CD4-positive, alpha-beta memory T cell (primary cell): ENCODE measurements at regions not wholly inside any gene's neighbourhood (a gene's known extent, or its start where the extent isn't known, plus 50 kb on each side); places are given as distances from the start of the nearest gene placed in this dataset.

Source experiments
- CTCF ChIA-PET: fragments of 350-600 bp; sonication (Branson Sonifier 250); formaldehyde crosslinking; loops from one replicate; lab custom pipeline; 2021; ENCODE audit warnings: inconsistent platforms; ENCODE audit not compliant: partially characterized antibody; lab: Charles Lee
- POLR2A ChIA-PET: fragments of 350-600 bp; sonication (Branson Sonifier 250); formaldehyde crosslinking; loops from one replicate; lab custom pipeline; 2021; ENCODE audit not compliant: partially characterized antibody; lab: Charles Lee
- DNase-seq, 5 donors: peaks; one replicate each; pipeline versions ENCODE4 v3.0.0 to v3.0.0-alpha.2; 2020 to 2022; ENCODE audit warnings: mixed read lengths in 1 of 5
- H3K27ac ChIP-seq: one replicate; pipeline ENCODE4 v1.7.0; 2013; ENCODE audit warnings: low read depth, low read length
- H3K27me3 ChIP-seq: 2 replicates; pipeline ENCODE4 v1.7.0; 2013; ENCODE audit warnings: mild to moderate bottlenecking, low read length, moderate library complexity; ENCODE audit not compliant: insufficient read depth
- H3K36me3 ChIP-seq: 2 replicates; pipeline ENCODE4 v1.7.0; 2013; ENCODE audit warnings: mild to moderate bottlenecking, low read length, moderate library complexity; ENCODE audit not compliant: insufficient read depth
- H3K4me1 ChIP-seq: 2 replicates; pipeline ENCODE4 v1.7.0; 2013; ENCODE audit warnings: mild to moderate bottlenecking, low read length, moderate library complexity; ENCODE audit not compliant: insufficient read depth
- H3K4me3 ChIP-seq, 2 donors: one replicate each; pipeline ENCODE4 v1.7.0; 2013; ENCODE audit warnings: low read length in 2 of 2, mild to moderate bottlenecking in 1 of 2
- H3K9me3 ChIP-seq, 2 donors: one replicate each; pipeline ENCODE4 v1.7.0; 2013; ENCODE audit warnings: low read length in 2 of 2, control low read depth in 1 of 2; ENCODE audit not compliant: control insufficient read depth in 1 of 2
- H3K27ac Mint-ChIP-seq, 7 donors: one replicate each; pipeline ENCODE4 v1.8.0; 2020 to 2021; ENCODE audit warnings: mixed read lengths in 7 of 7, mild to moderate bottlenecking in 6 of 7, inconsistent platforms in 3 of 7, moderate library complexity in 3 of 7
- H3K27me3 Mint-ChIP-seq, 2 donors: one replicate each; pipeline ENCODE4 v1.8.0; 2020 to 2021; ENCODE audit warnings: mixed read lengths in 2 of 2
- H3K36me3 Mint-ChIP-seq, 2 donors: one replicate each; pipeline ENCODE4 v1.8.0; 2020 to 2021; ENCODE audit warnings: mixed read lengths in 2 of 2, inconsistent platforms in 1 of 2, mild to moderate bottlenecking in 1 of 2
- H3K4me1 Mint-ChIP-seq, 4 donors: one replicate each; pipeline ENCODE4 v1.8.0; 2020 to 2021; ENCODE audit warnings: mixed read lengths in 4 of 4, mild to moderate bottlenecking in 1 of 4
- H3K4me3 Mint-ChIP-seq, 8 donors: one replicate each; pipeline ENCODE4 v1.8.0; 2020 to 2021; ENCODE audit warnings: mixed read lengths in 8 of 8, mild to moderate bottlenecking in 7 of 8, moderate library complexity in 6 of 8, inconsistent platforms in 3 of 8
- H3K9me3 Mint-ChIP-seq, 8 donors: one replicate each; pipeline ENCODE4 v1.8.0; 2020 to 2021; ENCODE audit warnings: mixed read lengths in 8 of 8, mild to moderate bottlenecking in 5 of 8, inconsistent platforms in 3 of 8, moderate library complexity in 1 of 8
- intact Hi-C: fragments of 100-400 bp; cut with micrococcal nuclease; formaldehyde crosslinking; loops from one replicate; pipeline ENCODE4 v1.15.1; 2023

DNA sequence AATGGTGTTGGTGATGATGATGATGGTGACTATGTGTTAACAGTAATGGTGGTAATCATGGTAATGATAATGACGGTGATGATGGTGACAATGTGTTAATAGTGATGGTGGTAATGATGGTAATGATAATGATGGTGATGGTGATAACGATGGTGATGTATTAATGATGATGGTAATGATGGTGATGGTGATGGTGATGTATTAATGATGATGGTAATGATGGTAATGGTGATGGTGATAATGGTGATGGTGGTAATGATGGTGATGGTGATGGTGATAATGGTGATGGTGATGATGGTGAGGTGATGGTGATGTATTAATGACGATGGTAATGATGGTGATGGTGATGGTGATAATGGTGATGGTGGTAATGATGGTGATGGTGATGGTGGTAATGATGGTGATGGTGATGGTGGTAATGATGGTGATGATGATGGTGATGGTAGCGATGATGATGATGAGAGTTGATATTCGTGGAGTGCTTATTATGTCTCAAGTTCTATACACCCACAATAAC lies 212.8 kb upstream of the NCKAP5 start:
- H3K9me3 Mint-ChIP-seq, result peaks cover 0 to 3% (median 0%) of the 10 kb centered on the region in 8 donors
- no peaks in the 10 kb centered on the region for H3K36me3 ChIP-seq

DNA sequence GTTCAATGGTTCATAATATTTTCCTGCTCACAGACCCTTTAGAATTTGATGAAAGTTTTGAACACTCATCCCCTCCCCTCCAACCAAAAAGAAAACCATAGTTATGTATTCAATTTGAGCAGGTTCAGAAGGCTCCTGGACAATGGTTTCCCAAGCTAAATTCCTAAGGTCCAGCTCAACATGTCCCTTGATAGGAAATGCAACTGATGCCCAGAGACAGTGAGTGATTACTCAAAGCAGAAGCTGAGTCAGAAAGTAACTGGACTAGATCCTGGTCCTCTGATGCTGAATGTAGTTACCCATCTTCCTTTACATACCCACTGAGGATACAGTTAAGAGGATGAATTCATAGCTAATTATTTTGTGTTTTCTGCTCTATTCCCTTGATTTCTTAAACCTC lies 218.9 kb upstream of the NCKAP5 start:
- POLR2A ChIA-PET, result no interaction called here

More for the DNA sequence above, 212.8 kb upstream of the NCKAP5 start:
- Histone ChIP-seq H3K4me3 (no peak overlapping the region), H3K4me1 (no peaks in the 10 kb centered on the region), H3K27me3 (no peaks in the 10 kb centered on the region), H3K9me3 (no peaks in the 10 kb centered on the region), H3K27ac (no peak overlapping the region)
- intact Hi-C loops, result no loop called here
- Mint-ChIP-seq H3K27me3 (peaks cover 2 to 3% of the 10 kb centered on the region in 2 donors), H3K36me3 (no peaks in the 10 kb centered on the region), H3K4me3 (no peak overlapping the region), H3K4me1 (no peaks in the 10 kb centered on the region), H3K27ac (no peak overlapping the region)
- no peak for DNase-seq
- POLR2A ChIA-PET, result no interaction called here
- CTCF ChIA-PET, result no interaction called here

GRCh38 chr2:133787651-133788050 lies 219.4 kb upstream of the NCKAP5 start:
- peaks cover 0 to 10% (median 5%) of the 10 kb centered on the region in 8 donors for H3K9me3 Mint-ChIP-seq
- no peaks in the 10 kb centered on the region for H3K4me1 Mint-ChIP-seq
- ChIA-PET POLR2A (no interaction called here), CTCF (no interaction called here)
- no peak overlapping the region for H3K4me3 ChIP-seq
- no peak overlapping the region for H3K4me3 Mint-ChIP-seq
- DNase-seq, result no peak
- no peaks in the 10 kb centered on the region for H3K27me3 ChIP-seq
- H3K27me3 Mint-ChIP-seq, result peaks cover 2 to 6% of the 10 kb centered on the region in 2 donors
- H3K27ac Mint-ChIP-seq, result no peak overlapping the region
- H3K27ac ChIP-seq, result no peak overlapping the region
- no peaks in the 10 kb centered on the region for H3K4me1 ChIP-seq
- intact Hi-C loops, result no loop called here
- no peaks in the 10 kb centered on the region for H3K9me3 ChIP-seq
- no peaks in the 10 kb centered on the region for H3K36me3 Mint-ChIP-seq
- no peaks in the 10 kb centered on the region for H3K36me3 ChIP-seq

More for the DNA sequence above, 218.9 kb upstream of the NCKAP5 start:
- intact Hi-C loops, result no loop called here
- Histone ChIP-seq H3K27ac (no peak overlapping the region), H3K27me3 (no peaks in the 10 kb centered on the region), H3K9me3 (no peaks in the 10 kb centered on the region), H3K36me3 (no peaks in the 10 kb centered on the region), H3K4me3 (no peak overlapping the region), H3K4me1 (no peaks in the 10 kb centered on the region)
- H3K4me1 Mint-ChIP-seq, result no peaks in the 10 kb centered on the region
- peaks cover 2 to 6% of the 10 kb centered on the region in 2 donors for H3K27me3 Mint-ChIP-seq
- CTCF ChIA-PET, result no interaction called here
- no peak for DNase-seq
- H3K27ac Mint-ChIP-seq, result no peak overlapping the region
- no peak overlapping the region for H3K4me3 Mint-ChIP-seq
- peaks cover 0 to 10% (median 5%) of the 10 kb centered on the region in 8 donors for H3K9me3 Mint-ChIP-seq
- no peaks in the 10 kb centered on the region for H3K36me3 Mint-ChIP-seq

- H3K4me3 Mint-ChIP-seq, result no peak overlapping the region
- intact Hi-C loops, result no loop called here
- DNase-seq, result no peak
- no peaks in the 10 kb centered on the region for H3K9me3 ChIP-seq
- H3K36me3 ChIP-seq, result no peaks in the 10 kb centered on the region
- H3K4me1 Mint-ChIP-seq, result no peaks in the 10 kb centered on the region
- H3K27ac Mint-ChIP-seq, result no peak overlapping the region
- no peaks in the 10 kb centered on the region for H3K4me1 ChIP-seq
- ChIA-PET CTCF (no interaction called here), POLR2A (no interaction called here)
- no peaks in the 10 kb centered on the region for H3K36me3 Mint-ChIP-seq
- H3K9me3 Mint-ChIP-seq, result peaks cover 0 to 15% (median 5%) of the 10 kb centered on the region in 8 donors
- no peak overlapping the region for H3K4me3 ChIP-seq
- no peaks in the 10 kb centered on the region for H3K27me3 ChIP-seq
- H3K27me3 Mint-ChIP-seq, result peaks cover 2 to 4% of the 10 kb centered on the region in 2 donors
- H3K27ac ChIP-seq, result no peak overlapping the region
These were observed 220.1 kb upstream of the NCKAP5 start for GRCh38 chr2:133788386-133788785.

- H3K9me3 Mint-ChIP-seq, result peaks cover 3 to 27% (median 14%) of the 10 kb centered on the region in 8 donors
- H3K36me3 Mint-ChIP-seq, result no peaks in the 10 kb centered on the region
- Histone ChIP-seq H3K36me3 (no peaks in the 10 kb centered on the region), H3K27ac (no peak overlapping the region), H3K4me3 (no peak overlapping the region), H3K27me3 (no peaks in the 10 kb centered on the region), H3K9me3 (no peaks in the 10 kb centered on the region), H3K4me1 (no peaks in the 10 kb centered on the region)
- no peak for DNase-seq
- H3K4me3 Mint-ChIP-seq, result no peak overlapping the region
- intact Hi-C loops, result no loop called here
- ChIA-PET POLR2A (no interaction called here), CTCF (interaction anchor here (1.3 kb wide), 1 partner anchor 55 kb away, joined by 3 read pairs; no protein-coding TSS in a partner anchor)
- H3K27ac Mint-ChIP-seq, result no peak overlapping the region
- H3K4me1 Mint-ChIP-seq, result no peaks in the 10 kb centered on the region
- peaks cover 2 to 4% of the 10 kb centered on the region in 2 donors for H3K27me3 Mint-ChIP-seq
These were observed 221.5 kb upstream of the NCKAP5 start for GRCh38 chr2:133789743-133790142.

DNA sequence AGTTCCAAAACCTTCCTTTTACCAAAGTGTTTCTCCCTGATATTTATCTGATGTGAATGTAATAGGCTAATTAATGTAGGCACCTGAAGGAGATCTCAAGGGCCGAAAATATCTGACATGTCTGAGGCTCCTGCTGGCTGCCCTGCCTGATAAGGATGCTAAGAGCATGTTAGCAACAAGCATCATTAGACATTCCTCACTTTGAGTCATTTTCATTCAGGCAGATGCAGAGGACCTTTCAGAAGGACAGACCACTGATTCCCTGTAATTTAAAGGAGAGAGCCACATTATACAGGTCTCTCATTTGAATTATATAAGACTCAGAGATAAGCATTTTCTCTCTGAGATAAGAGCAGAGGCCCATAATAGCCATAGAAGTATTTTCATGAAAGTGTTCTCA lies 222.4 kb upstream of the NCKAP5 start:
- H3K4me3 Mint-ChIP-seq, result no peak overlapping the region
- no peaks in the 10 kb centered on the region for H3K27me3 ChIP-seq
- no peak for DNase-seq
- H3K9me3 Mint-ChIP-seq, result peaks cover 3 to 35% (median 18%) of the 10 kb centered on the region in 8 donors
- no peak overlapping the region for H3K4me3 ChIP-seq
- no peak overlapping the region for H3K27ac ChIP-seq
- CTCF ChIA-PET, result no interaction called here
- intact Hi-C loops, result no loop called here
- H3K9me3 ChIP-seq, result no peaks in the 10 kb centered on the region
- no peaks in the 10 kb centered on the region for H3K4me1 Mint-ChIP-seq
- peaks cover 1 to 4% of the 10 kb centered on the region in 2 donors for H3K27me3 Mint-ChIP-seq
- H3K36me3 ChIP-seq, result no peaks in the 10 kb centered on the region
- H3K36me3 Mint-ChIP-seq, result no peaks in the 10 kb centered on the region
- H3K27ac Mint-ChIP-seq, result no peak overlapping the region
- POLR2A ChIA-PET, result no interaction called here
- no peaks in the 10 kb centered on the region for H3K4me1 ChIP-seq

- H3K9me3 ChIP-seq, result no peaks in the 10 kb centered on the region
- POLR2A ChIA-PET, result no interaction called here
- no peaks in the 10 kb centered on the region for H3K36me3 ChIP-seq
- no peaks in the 10 kb centered on the region for H3K4me1 ChIP-seq
- H3K27ac ChIP-seq, result no peak overlapping the region
- H3K36me3 Mint-ChIP-seq, result no peaks in the 10 kb centered on the region
- peaks cover 3 to 39% (median 18%) of the 10 kb centered on the region in 8 donors for H3K9me3 Mint-ChIP-seq
- H3K27me3 Mint-ChIP-seq, result peaks cover 0 to 4% of the 10 kb centered on the region in 2 donors
- H3K4me1 Mint-ChIP-seq, result no peaks in the 10 kb centered on the region
- H3K4me3 ChIP-seq, result no peak overlapping the region
- DNase-seq, result no peak
- no peak overlapping the region for H3K27ac Mint-ChIP-seq
- no peaks in the 10 kb centered on the region for H3K27me3 ChIP-seq
- H3K4me3 Mint-ChIP-seq, result no peak overlapping the region
- CTCF ChIA-PET, result no interaction called here
- intact Hi-C loops, result no loop called here
These were observed 222.9 kb upstream of the NCKAP5 start for GRCh38 chr2:133791191-133791590.
